ENCODE measurements at regions not wholly inside any gene's neighbourhood (a gene's known extent, or its start where the extent isn't known, plus 50 kb on each side); places are given as distances from the start of the nearest gene placed in this dataset.

GRCh38 chr2:217724471-217724870 lies 278.3 kb downstream of the TNS1 start:
- DNase-seq (ENCODE audit: low spot score) = peak; percentile 29
- H3K27ac ChIP-seq = no peak overlapping the region
- H3K4me3 ChIP-seq = no peak overlapping the region
- TF ChIP-seq, protein P1, sequence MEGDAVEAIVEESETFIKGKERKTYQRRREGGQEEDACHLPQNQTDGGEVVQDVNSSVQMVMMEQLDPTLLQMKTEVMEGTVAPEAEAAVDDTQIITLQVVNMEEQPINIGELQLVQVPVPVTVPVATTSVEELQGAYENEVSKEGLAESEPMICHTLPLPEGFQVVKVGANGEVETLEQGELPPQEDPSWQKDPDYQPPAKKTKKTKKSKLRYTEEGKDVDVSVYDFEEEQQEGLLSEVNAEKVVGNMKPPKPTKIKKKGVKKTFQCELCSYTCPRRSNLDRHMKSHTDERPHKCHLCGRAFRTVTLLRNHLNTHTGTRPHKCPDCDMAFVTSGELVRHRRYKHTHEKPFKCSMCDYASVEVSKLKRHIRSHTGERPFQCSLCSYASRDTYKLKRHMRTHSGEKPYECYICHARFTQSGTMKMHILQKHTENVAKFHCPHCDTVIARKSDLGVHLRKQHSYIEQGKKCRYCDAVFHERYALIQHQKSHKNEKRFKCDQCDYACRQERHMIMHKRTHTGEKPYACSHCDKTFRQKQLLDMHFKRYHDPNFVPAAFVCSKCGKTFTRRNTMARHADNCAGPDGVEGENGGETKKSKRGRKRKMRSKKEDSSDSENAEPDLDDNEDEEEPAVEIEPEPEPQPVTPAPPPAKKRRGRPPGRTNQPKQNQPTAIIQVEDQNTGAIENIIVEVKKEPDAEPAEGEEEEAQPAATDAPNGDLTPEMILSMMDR (IDR thresholded peaks at IDR 0.05) = no peak

GRCh38 chr2:217723981-217724380 lies 278.8 kb downstream of the TNS1 start:
- Histone ChIP-seq H3K27ac (no peak overlapping the region), H3K4me3 (no peak overlapping the region)
- TF ChIP-seq, protein P1 (IDR thresholded peaks at IDR 0.05) = no peak
- DNase-seq (ENCODE audit: low spot score) = peak; percentile 31

- TF ChIP-seq, protein P1 (IDR thresholded peaks at IDR 0.05) = no peak
- DNase-seq (ENCODE audit: low spot score) = peak; percentile 41
- H3K4me3 ChIP-seq = no peak overlapping the region
- H3K27ac ChIP-seq = no peak overlapping the region
Observed at GRCh38 chr2:217722883-217723472, 279.8 kb downstream of the TNS1 start.

- no peak for DNase-seq (ENCODE audit: low spot score)
- Histone ChIP-seq H3K4me3 (no peak overlapping the region), H3K27ac (no peak overlapping the region)
- TF ChIP-seq, protein P1 (IDR thresholded peaks at IDR 0.05) = no peak
Observed at GRCh38 chr2:217717646-217718045, 285.1 kb downstream of the TNS1 start.

- Histone ChIP-seq H3K27ac (peak overlapping the region in 1 of 2 donors; percentile 20), H3K4me3 (no peak overlapping the region)
- TF ChIP-seq, protein P1 (IDR thresholded peaks at IDR 0.05) = no peak
- no peak for DNase-seq (ENCODE audit: low spot score)
Observed at GRCh38 chr2:217715484-217715883, 287.3 kb downstream of the TNS1 start.

DNA sequence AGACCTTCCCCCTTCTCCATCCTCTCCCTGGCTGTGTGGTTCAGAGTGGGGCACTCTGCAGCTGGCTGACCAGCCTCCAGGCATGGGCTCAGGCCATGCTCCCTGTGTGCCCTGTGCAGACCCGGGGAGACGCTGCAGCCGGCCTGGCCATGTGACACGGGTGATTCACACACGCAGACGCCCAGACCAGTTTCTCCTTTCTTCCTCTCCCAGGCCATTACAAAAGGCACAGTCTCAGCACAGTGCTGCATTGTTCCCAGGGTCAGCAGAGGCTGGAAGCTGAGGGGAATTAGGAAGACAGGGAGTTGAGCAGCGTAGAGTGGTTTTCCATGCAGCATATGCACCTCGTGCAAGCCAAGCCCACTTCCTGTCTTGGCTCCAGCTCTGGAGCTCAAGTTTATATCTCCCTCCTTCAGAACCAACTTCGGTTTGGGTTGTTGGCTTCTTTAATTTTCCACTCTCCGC lies 288.5 kb downstream of the TNS1 start:
- no peak overlapping the region for H3K4me3 ChIP-seq
- peak; percentile 81 for DNase-seq (ENCODE audit: low spot score)
- TF ChIP-seq, protein P1 (IDR thresholded peaks at IDR 0.05) = no peak
- H3K27ac ChIP-seq = peak overlapping the region; percentile 1 to 73

All from coronary artery (tissue), 2 donors.